GM23338 (cell line): ENCODE measurements at regions not wholly inside any gene's neighbourhood (a gene's known extent, or its start where the extent isn't known, plus 50 kb on each side); places are given as distances from the start of the nearest gene placed in this dataset.

Source experiments
- CREB1 ChIP-seq: fragments of 250-450 bp; sonication (Bioruptor Pico); IDR thresholded peaks from 2 replicates; pipeline ENCODE4 v1.5.0; 2020; ENCODE audit warnings: low read depth, mild to moderate bottlenecking, moderate library complexity
- EZH2 ChIP-seq: fragments of 200-600 bp; sonication (generic); IDR thresholded peaks from one replicate; pipeline ENCODE4 v1.8.0; 2017; ENCODE audit warnings: antibody characterized with exemption, mild to moderate bottlenecking, low read depth; ENCODE audit not compliant: unreplicated experiment
- EZH2phosphoT487 ChIP-seq: fragments of 200-600 bp; sonication (generic); IDR thresholded peaks from one replicate; pipeline ENCODE4 v1.8.1; 2018; ENCODE audit warnings: antibody characterized with exemption; ENCODE audit not compliant: unreplicated experiment
- JUNB ChIP-seq: IDR thresholded peaks from one replicate; pipeline ENCODE4 v1.6.1; 2016; ENCODE audit warnings: antibody characterized with exemption; ENCODE audit not compliant: unreplicated experiment
- NANOG ChIP-seq: IDR thresholded peaks from 2 replicates; pipeline ENCODE4 v1.6.1; 2016; ENCODE audit warnings: antibody characterized with exemption, borderline replicate concordance
- POLR2AphosphoS5 ChIP-seq: IDR thresholded peaks from 2 replicates; pipeline ENCODE4 v1.6.1; 2016; ENCODE audit warnings: antibody characterized with exemption, low read depth
- ZNF114 ChIP-seq: fragments of 250-450 bp; sonication (Bioruptor Pico); IDR thresholded peaks from 2 replicates; pipeline ENCODE4 v1.5.0; 2020; ENCODE audit warnings: mild to moderate bottlenecking, moderate library complexity
- ZNF331 ChIP-seq: fragments of 250-450 bp; sonication (Bioruptor Pico); IDR thresholded peaks from 2 replicates; pipeline ENCODE4 v1.5.0; 2020; ENCODE audit warnings: low read depth, mild to moderate bottlenecking, moderate library complexity
- TF ChIP-seq, protein P1 (sequence below), 2 experiments: fragments of 200-600 bp in 1 of 2; sonication (generic) in 1 of 2; conservative IDR thresholded peaks; 2 replicates each; pipeline versions ENCODE4 v1.5.1 to v1.6.1; 2016 to 2017; ENCODE audit warnings: antibody characterized with exemption in 2 of 2, low read depth in 2 of 2, mild to moderate bottlenecking in 2 of 2, moderate library complexity in 1 of 2
- TF ChIP-seq, protein P2 (sequence below): IDR thresholded peaks from one replicate; pipeline ENCODE4 v1.6.1; 2018; ENCODE audit warnings: antibody characterized with exemption; ENCODE audit not compliant: unreplicated experiment
- TF ChIP-seq, protein P3 (sequence below): IDR thresholded peaks from 2 replicates; pipeline ENCODE4 v1.6.1; 2016; ENCODE audit warnings: antibody characterized with exemption

DNA sequence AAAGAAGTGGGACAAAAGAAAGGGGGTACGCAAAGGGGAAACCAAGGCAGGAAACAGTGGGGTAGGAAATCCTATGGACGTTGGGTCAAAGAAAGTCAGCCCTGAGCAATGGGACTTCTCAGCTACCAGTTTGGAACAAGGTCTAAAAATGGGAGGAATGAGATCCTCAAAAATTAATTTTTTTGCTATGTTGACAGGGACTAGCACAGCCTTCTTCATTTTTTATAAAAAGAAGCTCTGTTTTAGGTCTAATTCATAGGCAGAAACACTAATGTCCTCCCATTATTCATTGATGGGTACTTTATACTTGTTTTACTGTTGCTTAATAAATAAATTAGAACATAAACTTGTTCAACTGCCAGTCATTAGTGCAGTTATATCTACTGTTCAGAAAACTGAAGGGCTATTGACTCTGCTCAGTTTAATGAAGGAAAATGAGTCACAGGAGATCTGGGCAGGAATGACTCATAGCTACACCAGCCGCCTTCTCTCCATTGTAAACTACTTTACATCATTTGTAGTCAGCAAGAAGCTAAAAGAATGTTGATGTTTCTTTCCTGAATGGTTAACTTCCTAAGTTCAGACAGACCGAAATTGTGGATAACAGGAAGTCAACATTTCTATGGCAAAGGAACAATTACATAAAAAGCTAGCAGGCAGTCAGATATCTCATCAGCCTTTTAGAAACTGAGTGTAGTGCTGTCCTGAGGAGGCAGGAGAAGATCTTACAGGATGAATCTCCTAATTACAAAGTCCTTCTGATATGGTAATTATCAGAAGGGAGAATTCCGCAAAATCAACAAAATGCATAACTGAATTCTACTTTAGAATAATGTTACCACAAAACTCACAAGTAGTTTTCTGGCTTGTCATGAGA lies 356.4 kb upstream of the PKN2 start:
- TF ChIP-seq, protein P1, sequence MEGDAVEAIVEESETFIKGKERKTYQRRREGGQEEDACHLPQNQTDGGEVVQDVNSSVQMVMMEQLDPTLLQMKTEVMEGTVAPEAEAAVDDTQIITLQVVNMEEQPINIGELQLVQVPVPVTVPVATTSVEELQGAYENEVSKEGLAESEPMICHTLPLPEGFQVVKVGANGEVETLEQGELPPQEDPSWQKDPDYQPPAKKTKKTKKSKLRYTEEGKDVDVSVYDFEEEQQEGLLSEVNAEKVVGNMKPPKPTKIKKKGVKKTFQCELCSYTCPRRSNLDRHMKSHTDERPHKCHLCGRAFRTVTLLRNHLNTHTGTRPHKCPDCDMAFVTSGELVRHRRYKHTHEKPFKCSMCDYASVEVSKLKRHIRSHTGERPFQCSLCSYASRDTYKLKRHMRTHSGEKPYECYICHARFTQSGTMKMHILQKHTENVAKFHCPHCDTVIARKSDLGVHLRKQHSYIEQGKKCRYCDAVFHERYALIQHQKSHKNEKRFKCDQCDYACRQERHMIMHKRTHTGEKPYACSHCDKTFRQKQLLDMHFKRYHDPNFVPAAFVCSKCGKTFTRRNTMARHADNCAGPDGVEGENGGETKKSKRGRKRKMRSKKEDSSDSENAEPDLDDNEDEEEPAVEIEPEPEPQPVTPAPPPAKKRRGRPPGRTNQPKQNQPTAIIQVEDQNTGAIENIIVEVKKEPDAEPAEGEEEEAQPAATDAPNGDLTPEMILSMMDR (conservative IDR thresholded peaks at IDR 0.05; ENCODE audit: low read depth in 2 of 2): no peak
- TF ChIP-seq, protein P2, sequence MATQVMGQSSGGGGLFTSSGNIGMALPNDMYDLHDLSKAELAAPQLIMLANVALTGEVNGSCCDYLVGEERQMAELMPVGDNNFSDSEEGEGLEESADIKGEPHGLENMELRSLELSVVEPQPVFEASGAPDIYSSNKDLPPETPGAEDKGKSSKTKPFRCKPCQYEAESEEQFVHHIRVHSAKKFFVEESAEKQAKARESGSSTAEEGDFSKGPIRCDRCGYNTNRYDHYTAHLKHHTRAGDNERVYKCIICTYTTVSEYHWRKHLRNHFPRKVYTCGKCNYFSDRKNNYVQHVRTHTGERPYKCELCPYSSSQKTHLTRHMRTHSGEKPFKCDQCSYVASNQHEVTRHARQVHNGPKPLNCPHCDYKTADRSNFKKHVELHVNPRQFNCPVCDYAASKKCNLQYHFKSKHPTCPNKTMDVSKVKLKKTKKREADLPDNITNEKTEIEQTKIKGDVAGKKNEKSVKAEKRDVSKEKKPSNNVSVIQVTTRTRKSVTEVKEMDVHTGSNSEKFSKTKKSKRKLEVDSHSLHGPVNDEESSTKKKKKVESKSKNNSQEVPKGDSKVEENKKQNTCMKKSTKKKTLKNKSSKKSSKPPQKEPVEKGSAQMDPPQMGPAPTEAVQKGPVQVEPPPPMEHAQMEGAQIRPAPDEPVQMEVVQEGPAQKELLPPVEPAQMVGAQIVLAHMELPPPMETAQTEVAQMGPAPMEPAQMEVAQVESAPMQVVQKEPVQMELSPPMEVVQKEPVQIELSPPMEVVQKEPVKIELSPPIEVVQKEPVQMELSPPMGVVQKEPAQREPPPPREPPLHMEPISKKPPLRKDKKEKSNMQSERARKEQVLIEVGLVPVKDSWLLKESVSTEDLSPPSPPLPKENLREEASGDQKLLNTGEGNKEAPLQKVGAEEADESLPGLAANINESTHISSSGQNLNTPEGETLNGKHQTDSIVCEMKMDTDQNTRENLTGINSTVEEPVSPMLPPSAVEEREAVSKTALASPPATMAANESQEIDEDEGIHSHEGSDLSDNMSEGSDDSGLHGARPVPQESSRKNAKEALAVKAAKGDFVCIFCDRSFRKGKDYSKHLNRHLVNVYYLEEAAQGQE: no peak
- TF ChIP-seq POLR2AphosphoS5 (no peak), EZH2phosphoT487 (no peak), EZH2 (no peak), ZNF331 (CRISPR knock-in tag) (no peak), CREB1 (CRISPR knock-in tag) (no peak), ZNF114 (CRISPR knock-in tag) (no peak), JUNB (no peak), NANOG (no peak)
- TF ChIP-seq, protein P3, sequence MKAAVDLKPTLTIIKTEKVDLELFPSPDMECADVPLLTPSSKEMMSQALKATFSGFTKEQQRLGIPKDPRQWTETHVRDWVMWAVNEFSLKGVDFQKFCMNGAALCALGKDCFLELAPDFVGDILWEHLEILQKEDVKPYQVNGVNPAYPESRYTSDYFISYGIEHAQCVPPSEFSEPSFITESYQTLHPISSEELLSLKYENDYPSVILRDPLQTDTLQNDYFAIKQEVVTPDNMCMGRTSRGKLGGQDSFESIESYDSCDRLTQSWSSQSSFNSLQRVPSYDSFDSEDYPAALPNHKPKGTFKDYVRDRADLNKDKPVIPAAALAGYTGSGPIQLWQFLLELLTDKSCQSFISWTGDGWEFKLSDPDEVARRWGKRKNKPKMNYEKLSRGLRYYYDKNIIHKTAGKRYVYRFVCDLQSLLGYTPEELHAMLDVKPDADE: no peak
